ENCODE measurements at regions not wholly inside any gene's neighbourhood (a gene's known extent, or its start where the extent isn't known, plus 50 kb on each side); places are given as distances from the start of the nearest gene placed in this dataset.

- intact Hi-C loops (cut with DNase I; ENCODE audit: low total_unique reads) (no loop called here), in situ Hi-C loops (cut with MboI; ENCODE audit: low pct_ligation_motif_present in 1 of 4, low pct_unique_long_range_greater_than_20kb in 1 of 4, low sequenced_read_pairs in 3 of 4) (loop anchor here in 3 of 4 donors (10.0 to 25.0 kb wide), 2 partner anchors 202 to 209 kb away; no protein-coding TSS in a partner anchor)
- H3K36me3 ChIP-seq: no peaks in the 10 kb centered on the region
- H3K4me3 ChIP-seq: no peak overlapping the region
- no peak for DNase-seq
- WGBS, 2 donors (ENCODE audit: low coverage in 1 of 2): 82 to 87% methylated on average over 4 of the region's 4 CpGs
- H3K4me1 ChIP-seq: no peaks in the 10 kb centered on the region
- no peaks in the 10 kb centered on the region for H3K27me3 ChIP-seq
- no peak overlapping the region for H3K27ac ChIP-seq
- TF ChIP-seq, protein P1, sequence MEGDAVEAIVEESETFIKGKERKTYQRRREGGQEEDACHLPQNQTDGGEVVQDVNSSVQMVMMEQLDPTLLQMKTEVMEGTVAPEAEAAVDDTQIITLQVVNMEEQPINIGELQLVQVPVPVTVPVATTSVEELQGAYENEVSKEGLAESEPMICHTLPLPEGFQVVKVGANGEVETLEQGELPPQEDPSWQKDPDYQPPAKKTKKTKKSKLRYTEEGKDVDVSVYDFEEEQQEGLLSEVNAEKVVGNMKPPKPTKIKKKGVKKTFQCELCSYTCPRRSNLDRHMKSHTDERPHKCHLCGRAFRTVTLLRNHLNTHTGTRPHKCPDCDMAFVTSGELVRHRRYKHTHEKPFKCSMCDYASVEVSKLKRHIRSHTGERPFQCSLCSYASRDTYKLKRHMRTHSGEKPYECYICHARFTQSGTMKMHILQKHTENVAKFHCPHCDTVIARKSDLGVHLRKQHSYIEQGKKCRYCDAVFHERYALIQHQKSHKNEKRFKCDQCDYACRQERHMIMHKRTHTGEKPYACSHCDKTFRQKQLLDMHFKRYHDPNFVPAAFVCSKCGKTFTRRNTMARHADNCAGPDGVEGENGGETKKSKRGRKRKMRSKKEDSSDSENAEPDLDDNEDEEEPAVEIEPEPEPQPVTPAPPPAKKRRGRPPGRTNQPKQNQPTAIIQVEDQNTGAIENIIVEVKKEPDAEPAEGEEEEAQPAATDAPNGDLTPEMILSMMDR (IDR thresholded peaks at IDR 0.05): no peak
- TF ChIP-seq EP300 (IDR thresholded peaks at IDR 0.05; ENCODE audit: low read depth) (no peak), POLR2A (IDR thresholded peaks at IDR 0.05) (no peak), POLR2AphosphoS5 (IDR thresholded peaks at IDR 0.05) (no peak)
- no peaks in the 10 kb centered on the region for H3K9me3 ChIP-seq
These were observed 91.5 kb upstream of the ETS2 start for GRCh38 chr21:38714039-38714817.

- intact Hi-C loops (cut with DNase I; ENCODE audit: low total_unique reads) (no loop called here), in situ Hi-C loops (cut with MboI; ENCODE audit: low pct_ligation_motif_present in 1 of 4, low pct_unique_long_range_greater_than_20kb in 1 of 4, low sequenced_read_pairs in 3 of 4) (loop anchor here in 3 of 4 donors (10.0 to 25.0 kb wide), 2 partner anchors 203 to 210 kb away; no protein-coding TSS in a partner anchor)
- Histone ChIP-seq H3K36me3 (no peaks in the 10 kb centered on the region), H3K27ac (no peak overlapping the region), H3K27me3 (no peaks in the 10 kb centered on the region), H3K4me3 (no peak overlapping the region), H3K9me3 (no peaks in the 10 kb centered on the region), H3K4me1 (no peaks in the 10 kb centered on the region)
- no peak for DNase-seq
- TF ChIP-seq EP300 (IDR thresholded peaks at IDR 0.05; ENCODE audit: low read depth) (no peak), POLR2AphosphoS5 (IDR thresholded peaks at IDR 0.05) (no peak), POLR2A (IDR thresholded peaks at IDR 0.05) (no peak)
- TF ChIP-seq, protein P1 (IDR thresholded peaks at IDR 0.05): no peak
- WGBS, 2 donors (ENCODE audit: low coverage in 1 of 2): 83% methylated on average over 5 of the region's 5 CpGs; no CpG with 5 or more reads in 1 of the 2 donors
These were observed 90.7 kb upstream of the ETS2 start for GRCh38 chr21:38714999-38715398.

DNA sequence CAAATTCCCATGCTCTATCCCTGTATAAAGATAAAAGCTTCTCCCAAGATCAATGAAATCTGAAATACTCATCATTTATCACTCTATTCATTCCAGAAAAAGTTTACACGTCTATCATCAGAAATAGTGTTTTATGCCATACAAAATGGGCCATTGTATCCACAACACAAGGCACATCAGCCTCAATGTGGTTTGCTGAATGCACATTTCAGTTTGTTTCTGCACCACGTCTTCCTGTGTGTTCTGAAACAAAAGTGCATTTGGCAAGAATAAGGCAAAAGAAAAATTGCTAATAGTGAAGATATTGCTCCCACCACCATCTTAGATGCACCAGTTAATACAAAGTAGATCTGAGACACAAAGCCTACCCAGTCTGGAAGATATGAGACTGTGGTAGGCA is 89.6 kb upstream of the ETS2 start:
- Histone ChIP-seq H3K27ac (no peak overlapping the region), H3K4me3 (no peak overlapping the region), H3K4me1 (no peaks in the 10 kb centered on the region), H3K36me3 (no peaks in the 10 kb centered on the region), H3K9me3 (no peaks in the 10 kb centered on the region), H3K27me3 (no peaks in the 10 kb centered on the region)
- WGBS, 2 donors (ENCODE audit: low coverage in 1 of 2): 71 to 81% methylated on average over 2 of the region's 2 CpGs
- TF ChIP-seq POLR2A (IDR thresholded peaks at IDR 0.05) (no peak), POLR2AphosphoS5 (IDR thresholded peaks at IDR 0.05) (no peak), EP300 (IDR thresholded peaks at IDR 0.05; ENCODE audit: low read depth) (no peak)
- TF ChIP-seq, protein P1 (IDR thresholded peaks at IDR 0.05): no peak
- in situ Hi-C loops (cut with MboI; ENCODE audit: low pct_ligation_motif_present in 1 of 4, low pct_unique_long_range_greater_than_20kb in 1 of 4, low sequenced_read_pairs in 3 of 4) (loop anchor here in 3 of 4 donors (10.0 to 25.0 kb wide), 2 partner anchors 204 to 211 kb away; no protein-coding TSS in a partner anchor), intact Hi-C loops (cut with DNase I; ENCODE audit: low total_unique reads) (no loop called here)
- DNase-seq: no peak

DNA sequence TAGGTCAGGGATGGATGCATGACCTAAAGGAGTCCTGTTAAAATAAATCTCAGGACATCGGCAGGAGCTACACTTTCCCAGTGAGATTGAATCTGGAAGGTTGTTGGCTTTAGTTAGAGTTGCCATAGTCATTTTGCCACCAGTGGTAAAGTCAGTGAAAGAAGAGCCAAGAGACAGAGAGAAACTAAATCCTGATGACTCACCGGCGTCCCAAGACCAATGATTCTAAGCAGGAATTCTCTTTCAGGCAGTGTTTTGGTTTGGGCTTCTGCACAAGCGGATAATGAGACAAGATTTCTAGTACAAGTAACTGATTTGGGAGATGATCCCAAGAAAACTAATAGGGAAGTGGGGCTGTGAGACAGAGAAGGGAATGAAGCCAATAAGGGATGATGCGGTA is 88.8 kb upstream of the ETS2 start:
- DNase-seq: no peak
- intact Hi-C loops (cut with DNase I; ENCODE audit: low total_unique reads) (no loop called here), in situ Hi-C loops (cut with MboI; ENCODE audit: low pct_ligation_motif_present in 1 of 4, low pct_unique_long_range_greater_than_20kb in 1 of 4, low sequenced_read_pairs in 3 of 4) (loop anchor here in 3 of 4 donors (10.0 to 25.0 kb wide), 2 partner anchors 205 to 212 kb away; no protein-coding TSS in a partner anchor)
- Histone ChIP-seq H3K4me3 (no peak overlapping the region), H3K4me1 (no peaks in the 10 kb centered on the region), H3K9me3 (no peaks in the 10 kb centered on the region), H3K36me3 (no peaks in the 10 kb centered on the region), H3K27ac (no peak overlapping the region), H3K27me3 (no peaks in the 10 kb centered on the region)
- 86 to 87% methylated on average over 5 of the region's 5 CpGs for WGBS, 2 donors (ENCODE audit: low coverage in 1 of 2)
- TF ChIP-seq, protein P1 (IDR thresholded peaks at IDR 0.05): no peak
- no peak for TF ChIP-seq POLR2AphosphoS5 (IDR thresholded peaks at IDR 0.05)
- no peak for TF ChIP-seq EP300 (IDR thresholded peaks at IDR 0.05; ENCODE audit: low read depth)
- TF ChIP-seq POLR2A (IDR thresholded peaks at IDR 0.05): no peak
